GM18868 (cell line): ENCODE measurements at regions not wholly inside any gene's neighbourhood (a gene's known extent, or its start where the extent isn't known, plus 50 kb on each side); places are given as distances from the start of the nearest gene placed in this dataset.
"Not testable (repeated sequence)": the region's sequence is repeated elsewhere in the genome, so short reads cannot be mapped to it uniquely, and the experiment has no call there.

ENCODE experiments used
- ATAC-seq: cut with Tn5 transposase; IDR thresholded peaks from one replicate; pipeline ENCODE4 v1.9.1; 2021; ENCODE audit warnings: mild to moderate bottlenecking, moderate library complexity; ENCODE audit not compliant: unreplicated experiment

GRCh38 chr14:71618047-71618446 is 314.2 kb upstream of the RGS6 start:
- peak; percentile 41 for ATAC-seq

- ATAC-seq, result no peak
These were observed 313.5 kb upstream of the RGS6 start for GRCh38 chr14:71618716-71619115.

- ATAC-seq, result no peak
These were observed 312.8 kb upstream of the RGS6 start for GRCh38 chr14:71619472-71619871.

GRCh38 chr14:71620401-71620800 is 311.8 kb upstream of the RGS6 start:
- ATAC-seq, result no peak

- ATAC-seq, result no peak
These were observed 311.0 kb upstream of the RGS6 start for GRCh38 chr14:71621276-71621675.

- no peak for ATAC-seq
These were observed 310.1 kb upstream of the RGS6 start for GRCh38 chr14:71621980-71622605.

GRCh38 chr14:71623939-71624338 is 308.3 kb upstream of the RGS6 start:
- no peak for ATAC-seq

- no peak for ATAC-seq
These were observed 307.1 kb upstream of the RGS6 start for GRCh38 chr14:71625175-71625574.

GRCh38 chr14:71625891-71626701 is 306.1 kb upstream of the RGS6 start:
- ATAC-seq, result no peak

- no peak for ATAC-seq
These were observed 303.8 kb upstream of the RGS6 start for GRCh38 chr14:71628433-71628832.

- ATAC-seq, result no peak
These were observed 303.0 kb upstream of the RGS6 start for GRCh38 chr14:71629250-71629649.

GRCh38 chr14:71629765-71630492 is 302.3 kb upstream of the RGS6 start:
- no peak for ATAC-seq

GRCh38 chr14:71631030-71631429 is 301.2 kb upstream of the RGS6 start:
- not testable (repeated sequence) for ATAC-seq

- no peak for ATAC-seq
These were observed 299.7 kb upstream of the RGS6 start for GRCh38 chr14:71632440-71632946.

- no peak for ATAC-seq
These were observed 296.2 kb upstream of the RGS6 start for GRCh38 chr14:71636076-71636475.

- no peak for ATAC-seq
These were observed 295.3 kb upstream of the RGS6 start for GRCh38 chr14:71636820-71637471.

GRCh38 chr14:71638523-71639196 is 293.6 kb upstream of the RGS6 start:
- ATAC-seq, result no peak

GRCh38 chr14:71642715-71643114 is 289.5 kb upstream of the RGS6 start:
- no peak for ATAC-seq

GRCh38 chr14:71645656-71646055 is 286.6 kb upstream of the RGS6 start:
- no peak for ATAC-seq

GRCh38 chr14:71646518-71646917 is 285.7 kb upstream of the RGS6 start:
- ATAC-seq, result no peak
